Mesenteric fat pad (tissue), 1 donor: ENCODE measurements at regions not wholly inside any gene's neighbourhood (a gene's known extent, or its start where the extent isn't known, plus 50 kb on each side); places are given as distances from the start of the nearest gene placed in this dataset. TPM values are rescaled to one million over a fixed set of nuclear protein-coding genes. Genes with fewer than 3 reads are reported as not detected.
"Not testable (repeated sequence)": the region's sequence is repeated elsewhere in the genome, so short reads cannot be mapped to it uniquely, and the experiment has no call there.

Source experiments
- DNase-seq: peaks from one replicate; pipeline ENCODE4 v3.0.0-alpha.2; 2020; ENCODE audit warnings: low spot score
- microRNA-seq: library from miRNA; unstranded; fragments of <30 nt; microRNA quantifications from one replicate; pipeline ENCODE4 v1.2.0, GENCODE V29; 2020; ENCODE audit warnings: borderline number of aligned reads
- donor health status: DM: yes; HTN: yes; CAD: no.

- not testable (repeated sequence) for DNase-seq
These were observed 52.1 kb upstream of the HELT start for GRCh38 chr4:184966051-184966691.

GRCh38 chr4:184967699-184968098 lies 50.6 kb upstream of the HELT start:
- DNase-seq, result not testable (repeated sequence)

DNA sequence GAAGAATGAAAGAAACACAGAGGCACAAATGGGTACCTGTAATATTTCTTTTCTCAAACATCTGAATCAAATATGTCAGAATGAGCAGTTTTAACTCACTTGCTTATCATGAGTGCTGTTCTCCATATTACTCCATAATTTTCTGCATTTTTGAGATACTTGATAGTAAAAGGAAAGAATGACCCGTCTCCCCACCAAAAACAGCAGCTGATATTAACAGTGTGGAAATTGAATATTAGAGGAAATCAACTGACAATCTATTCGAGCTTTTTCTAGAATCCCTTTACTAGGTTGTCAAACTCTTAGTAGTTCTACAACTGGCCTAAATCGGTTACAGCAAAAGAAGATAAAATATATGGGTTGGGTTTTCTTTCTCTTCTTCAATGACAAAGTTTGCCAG lies 49.9 kb upstream of the HELT start:
- DNase-seq, result no peak

Small RNA genes lying in the stretch of these regions (microRNA-seq; reads per million reads assigned to microRNA genes)
- gene MIR4455, result not detected
